HepG2 (cell line): ENCODE measurements at regions not wholly inside any gene's neighbourhood (a gene's known extent, or its start where the extent isn't known, plus 50 kb on each side); places are given as distances from the start of the nearest gene placed in this dataset.

Experiments
- ATAC-seq: fragments of 200-7000 bp; cut with Tn5 transposase; 3 replicates; pipeline ENCODE4 v1.9.1; 2020; ENCODE audit warnings: mild to moderate bottlenecking, moderate library complexity
- BruUV-seq: library from RNA; stranded (reverse); fragments of 400-500 nt; replicated peaks from 2 replicates; lab custom pipeline; 2021; lab: Mats Ljungman, UMichigan
- CTCF ChIA-PET: fragments of 300-600 bp; formaldehyde crosslinking; extraction: SDS; loops from one replicate; lab custom pipeline; 2021; ENCODE audit warnings: low total read pairs, inconsistent platforms, low intra/inter-chr PET ratio; lab: Yijun Ruan, JAX
- POLR2A ChIA-PET: fragments of 350-600 bp; sonication (Branson Sonifier 250); formaldehyde crosslinking; loops from one replicate; lab custom pipeline; 2020; ENCODE audit warnings: antibody characterized with exemption, inconsistent platforms; lab: Yijun Ruan, JAX
- DNase-seq: peaks from one replicate; pipeline ENCODE4 v3.0.0-alpha.2; 2015; ENCODE audit warnings: low spot score
- FAIRE-seq: peaks from 3 replicates; lab custom pipeline; 2011; peaks lifted over from hg19 to GRCh38; lab: Jason Lieb, UNC
- H2AFZ ChIP-seq: one replicate; pipeline ENCODE4 v1.6.1; 2011; ENCODE audit warnings: low read length, inconsistent platforms
- H3K27ac ChIP-seq: fragments of 300-600 bp; 3 replicates; pipeline ENCODE4 v1.8.0; 2011; ENCODE audit warnings: mixed run types, mild to moderate bottlenecking, mixed read lengths, low read length, inconsistent platforms; ENCODE audit not compliant: insufficient read depth; ENCODE audit errors: extremely low read length
- H3K27me3 ChIP-seq, 2 experiments: fragments of 200-600 bp in 1 of 2; 2 replicates in 1 of 2; 3 replicates in 1 of 2; pipeline versions ENCODE4 v1.6.0 to v1.8.0; 2011; ENCODE audit warnings: low read length in 2 of 2, mild to moderate bottlenecking in 2 of 2, moderate library complexity in 2 of 2, inconsistent platforms in 1 of 2; ENCODE audit not compliant: insufficient read depth in 2 of 2, control insufficient read depth in 1 of 2
- H3K36me3 ChIP-seq, 2 experiments: fragments of 200-600 bp in 1 of 2; replicated peaks in 1 of 2; 2 replicates in 1 of 2; 3 replicates in 1 of 2; pipeline versions ENCODE4 v1.5.1 to v1.8.0; 2011; ENCODE audit warnings: low read length in 2 of 2, inconsistent platforms in 1 of 2; ENCODE audit not compliant: insufficient read depth in 2 of 2, control insufficient read depth in 1 of 2
- H3K4me1 ChIP-seq: 2 replicates; pipeline ENCODE4 v1.5.1; 2012; ENCODE audit warnings: low read length, inconsistent platforms; ENCODE audit not compliant: insufficient read depth
- H3K4me2 ChIP-seq: 2 replicates; pipeline ENCODE4 v1.6.0; 2011; ENCODE audit warnings: low read depth, low read length, inconsistent platforms
- H3K4me3 ChIP-seq, 3 experiments: fragments of 200-600 bp in 1 of 3; sonication (generic), shearing (Covaris generic) in 1 of 3; replicated peaks in 1 of 3; 2 replicates each; pipeline ENCODE4 v1.5.1; 2011 to 2016; ENCODE audit warnings: low read length in 3 of 3, inconsistent platforms in 2 of 3, low read depth in 2 of 3, mild to moderate bottlenecking in 2 of 3, control low read depth in 1 of 3, mixed read lengths in 1 of 3; ENCODE audit not compliant: insufficient read depth in 1 of 3
- H3K79me2 ChIP-seq: one replicate; pipeline ENCODE4 v1.6.1; 2011; ENCODE audit warnings: low read length, inconsistent platforms; ENCODE audit not compliant: insufficient read depth
- H3K9ac ChIP-seq: 2 replicates; pipeline ENCODE4 v1.6.0; 2011; ENCODE audit warnings: mild to moderate bottlenecking, low read depth, low read length, inconsistent platforms; ENCODE audit not compliant: insufficient read depth
- H3K9me3 ChIP-seq: 2 replicates; pipeline ENCODE4 v1.5.1; 2012; ENCODE audit warnings: mild to moderate bottlenecking, low read length
- H4K20me1 ChIP-seq: 2 replicates; pipeline ENCODE4 v1.6.0; 2011; ENCODE audit warnings: inconsistent platforms, mild to moderate bottlenecking, low read length, moderate library complexity; ENCODE audit not compliant: insufficient read depth
- JUN ChIP-seq: sonication (generic); formaldehyde crosslinking; IDR thresholded peaks from 2 replicates; pipeline ENCODE4 v1.4.0; 2020; ENCODE audit warnings: mild to moderate bottlenecking, missing genetic modification reagents
- NAIF1 ChIP-seq: sonication (generic); formaldehyde crosslinking; IDR thresholded peaks from 2 replicates; pipeline ENCODE4 v1.5.0; 2020; ENCODE audit warnings: mild to moderate bottlenecking, missing genetic modification reagents, borderline replicate concordance
- STAG1 ChIP-seq: sonication (generic); formaldehyde crosslinking; IDR thresholded peaks from 2 replicates; pipeline ENCODE4 v1.4.0; 2020; ENCODE audit warnings: missing genetic modification reagents
- ZNF558 ChIP-seq: sonication (generic); formaldehyde crosslinking; IDR thresholded peaks from 2 replicates; pipeline ENCODE4 v1.9.0; 2022; ENCODE audit warnings: mild to moderate bottlenecking, missing genetic modification reagents, borderline replicate concordance
- WGBS: methylation state at CpG from one replicate; pipeline ENCODE4 v1.1.6; 2017; ENCODE audit warnings: low lambda C conversion rate; 5-methylcytosine and 5-hydroxymethylcytosine counted together
- in situ Hi-C: cut with HindIII; loops from 2 replicates; pipeline ENCODE4 v1.10.0; 2017; ENCODE audit warnings: low pct_unique_long_range_greater_than_20kb; ENCODE audit not compliant: extremely low pct_ligation_motif_present
- intact Hi-C: fragments of 100-400 bp; cut with micrococcal nuclease; formaldehyde crosslinking; loops from one replicate; pipeline ENCODE4 v1.10.0; 2022; ENCODE audit not compliant: unreplicated experiment
- TF ChIP-seq, protein P1 (sequence below): fragments of 450-650 bp; IDR thresholded peaks from 2 replicates; pipeline ENCODE4 v1.6.1; 2016

DNA sequence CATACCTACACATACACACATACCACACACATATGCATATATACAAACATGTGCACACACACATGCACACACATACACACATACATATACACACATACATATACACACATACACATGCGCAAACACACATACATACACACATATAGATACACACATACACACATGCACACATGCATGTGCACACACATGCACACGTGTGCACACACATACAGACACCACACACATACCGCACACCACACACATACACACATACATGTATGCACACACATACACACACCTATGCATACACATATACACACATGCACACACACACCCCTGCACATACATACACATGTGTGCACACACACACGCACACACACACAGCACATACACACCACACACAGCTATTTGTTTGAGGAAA, 236.5 kb downstream of the WDR11 start:
- intact Hi-C loops, result no loop called here
- CTCF ChIA-PET, result no interaction called here

DNA sequence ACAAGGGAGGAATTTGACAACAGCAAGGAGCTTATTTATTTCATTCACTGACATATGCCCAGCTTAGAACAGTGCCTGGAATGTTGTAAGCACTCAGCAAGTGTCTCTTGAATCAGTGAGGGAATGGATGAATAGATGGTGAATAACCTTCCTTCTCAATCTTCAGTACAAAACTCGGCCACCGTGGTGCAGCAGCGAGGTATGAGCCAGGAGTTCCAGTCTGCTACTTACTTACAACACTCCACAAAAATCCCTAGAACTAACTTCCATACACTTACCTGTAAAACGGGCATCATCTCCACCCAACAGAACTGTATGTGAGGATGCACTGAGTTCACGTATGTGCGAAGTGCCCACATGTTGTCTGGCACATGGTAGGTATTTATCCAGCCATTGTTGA, 237.4 kb downstream of the WDR11 start:
- intact Hi-C loops, result no loop called here
- no peak for FAIRE-seq
- Histone ChIP-seq H3K4me1 (peaks cover 6% of the 10 kb centered on the region; the same call in 1 of the 2 replicates), H3K27me3 (no peaks in the 10 kb centered on the region), H3K4me2 (no peak overlapping the region), H3K79me2 (no peaks in the 10 kb centered on the region), H3K4me3 (no peak overlapping the region), H3K36me3 (no peaks in the 10 kb centered on the region), H2AFZ (no peak overlapping the region), H3K9ac (no peak overlapping the region), H3K27ac (no peak overlapping the region), H3K9me3 (no peaks in the 10 kb centered on the region), H4K20me1 (no peaks in the 10 kb centered on the region)
- DNase-seq, result no peak
- in situ Hi-C loops, result no loop called here
- no TSS peak for BruUV-seq
- no peak; the same call in 2 of the 3 replicates for ATAC-seq
- POLR2A ChIA-PET, result no interaction called here
- WGBS, result 31% methylated on average over 6 of the region's 6 CpGs
- CTCF ChIA-PET, result no interaction called here
- TF ChIP-seq STAG1 (CRISPR knock-in tag), result peak; percentile 10; the same call in 1 of the 2 replicates
- no peak for TF ChIP-seq NAIF1 (CRISPR knock-in tag)
- TF ChIP-seq ZNF558 (CRISPR knock-in tag), result no peak

More for the DNA sequence above, 236.5 kb downstream of the WDR11 start:
- H3K4me3 ChIP-seq, result no peak overlapping the region
- H3K79me2 ChIP-seq, result no peaks in the 10 kb centered on the region
- H3K36me3 ChIP-seq, result no peaks in the 10 kb centered on the region
- TF ChIP-seq, protein P1, sequence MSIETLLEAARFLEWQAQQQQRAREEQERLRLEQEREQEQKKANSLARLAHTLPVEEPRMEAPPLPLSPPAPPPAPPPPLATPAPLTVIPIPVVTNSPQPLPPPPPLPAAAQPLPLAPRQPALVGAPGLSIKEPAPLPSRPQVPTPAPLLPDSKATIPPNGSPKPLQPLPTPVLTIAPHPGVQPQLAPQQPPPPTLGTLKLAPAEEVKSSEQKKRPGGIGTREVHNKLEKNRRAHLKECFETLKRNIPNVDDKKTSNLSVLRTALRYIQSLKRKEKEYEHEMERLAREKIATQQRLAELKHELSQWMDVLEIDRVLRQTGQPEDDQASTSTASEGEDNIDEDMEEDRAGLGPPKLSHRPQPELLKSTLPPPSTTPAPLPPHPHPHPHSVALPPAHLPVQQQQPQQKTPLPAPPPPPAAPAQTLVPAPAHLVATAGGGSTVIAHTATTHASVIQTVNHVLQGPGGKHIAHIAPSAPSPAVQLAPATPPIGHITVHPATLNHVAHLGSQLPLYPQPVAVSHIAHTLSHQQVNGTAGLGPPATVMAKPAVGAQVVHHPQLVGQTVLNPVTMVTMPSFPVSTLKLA, result peak; percentile 91
- no peak for TF ChIP-seq JUN (CRISPR knock-in tag)
- TF ChIP-seq, all 625 proteins: peak for 1
- no peak for ATAC-seq
- no peak for FAIRE-seq
- Histone ChIP-seq H3K9me3 (no peaks in the 10 kb centered on the region), H3K27me3 (no peaks in the 10 kb centered on the region), H3K4me1 (peaks cover 6% of the 10 kb centered on the region; the same call in 1 of the 2 replicates), H3K27ac (no peak overlapping the region), H3K4me2 (no peak overlapping the region), H3K9ac (no peak overlapping the region), H4K20me1 (no peaks in the 10 kb centered on the region), H2AFZ (no peak overlapping the region)
- DNase-seq, result no peak
- 76% methylated on average over 4 of the region's 4 CpGs for WGBS
- in situ Hi-C loops, result no loop called here
- POLR2A ChIA-PET, result no interaction called here
- BruUV-seq, result no TSS peak
